ENCODE measurements at regions not wholly inside any gene's neighbourhood (a gene's known extent, or its start where the extent isn't known, plus 50 kb on each side); places are given as distances from the start of the nearest gene placed in this dataset.

GRCh38 chr9:1768561-1768960 is 246.6 kb upstream of the SMARCA2 start:
- no TSS peak for BruUV-seq (replicated peaks)
- FAIRE-seq (no peak), DNase-seq (ENCODE audit: low read depth, low spot score) (no peak)
- no peak overlapping the region for H3K9ac ChIP-seq (replicated peaks; ENCODE audit: extremely low read depth, insufficient read depth, low read length)
- H3K4me3 ChIP-seq (replicated peaks in 1 of 3; ENCODE audit: insufficient read depth in 1 of 3, low read depth in 1 of 3, low read length in 3 of 3): no peak overlapping the region
- H3K79me2 ChIP-seq (ENCODE audit: control insufficient read depth, insufficient read depth, low read length): no peaks in the 10 kb centered on the region
- H3K4me1 ChIP-seq (ENCODE audit: control insufficient read depth, extremely low read depth, insufficient read depth, low read length): no peaks in the 10 kb centered on the region
- intact Hi-C loops (cut with micrococcal nuclease) (no loop called here), dilution Hi-C loops (cut with MboI; ENCODE audit: extremely low pct_ligation_motif_present, low sequenced_read_pairs) (no loop called here)
- no peaks in the 10 kb centered on the region for H3K36me3 ChIP-seq (ENCODE audit: control insufficient read depth in 2 of 2, extremely low read depth in 1 of 2, insufficient read depth in 2 of 2, low read length in 2 of 2)
- H4K20me1 ChIP-seq (replicated peaks; ENCODE audit: control insufficient read depth, extremely low read depth, insufficient read depth, low read length): no peaks in the 10 kb centered on the region
- no peaks in the 10 kb centered on the region for H3K27me3 ChIP-seq (ENCODE audit: control insufficient read depth in 2 of 2, insufficient read depth in 2 of 2, low read length in 2 of 2)
- CTCF ChIA-PET: no interaction called here
- no peak overlapping the region for H3K4me2 ChIP-seq (ENCODE audit: insufficient read depth, low read length)
- peaks cover 4% of the 10 kb centered on the region for H3K9me3 ChIP-seq (replicated peaks; ENCODE audit: control insufficient read depth, insufficient read depth, low read length)
- H3K27ac ChIP-seq (ENCODE audit: insufficient read depth, low read depth, low read length): no peak overlapping the region
- H3K9me1 ChIP-seq (replicated peaks; ENCODE audit: control insufficient read depth, extremely low read depth, insufficient read depth, low read length): no peaks in the 10 kb centered on the region
- no peak overlapping the region for H2AFZ ChIP-seq (ENCODE audit: low read depth, low read length)
- no peak for TF ChIP-seq CTCF (IDR thresholded peaks at IDR 0.05; ENCODE audit: extremely low read depth in 1 of 2, insufficient read depth in 1 of 2, low read depth in 1 of 2, low read length in 2 of 2)
- POLR2A ChIA-PET: no interaction called here

GRCh38 chr9:1771094-1771789 is 243.9 kb upstream of the SMARCA2 start:
- Histone ChIP-seq H3K4me1 (ENCODE audit: control insufficient read depth, extremely low read depth, insufficient read depth, low read length) (no peaks in the 10 kb centered on the region), H3K9me3 (replicated peaks; ENCODE audit: control insufficient read depth, insufficient read depth, low read length) (peaks cover 4% of the 10 kb centered on the region), H3K9me1 (replicated peaks; ENCODE audit: control insufficient read depth, extremely low read depth, insufficient read depth, low read length) (no peaks in the 10 kb centered on the region), H3K9ac (replicated peaks; ENCODE audit: extremely low read depth, insufficient read depth, low read length) (no peak overlapping the region), H2AFZ (ENCODE audit: low read depth, low read length) (no peak overlapping the region), H3K27ac (ENCODE audit: insufficient read depth, low read depth, low read length) (no peak overlapping the region), H3K4me3 (replicated peaks in 1 of 3; ENCODE audit: insufficient read depth in 1 of 3, low read depth in 1 of 3, low read length in 3 of 3) (no peak overlapping the region), H3K4me2 (ENCODE audit: insufficient read depth, low read length) (no peak overlapping the region), H3K79me2 (ENCODE audit: control insufficient read depth, insufficient read depth, low read length) (no peaks in the 10 kb centered on the region), H3K27me3 (ENCODE audit: control insufficient read depth in 2 of 2, insufficient read depth in 2 of 2, low read length in 2 of 2) (no peaks in the 10 kb centered on the region), H4K20me1 (replicated peaks; ENCODE audit: control insufficient read depth, extremely low read depth, insufficient read depth, low read length) (no peaks in the 10 kb centered on the region), H3K36me3 (ENCODE audit: control insufficient read depth in 2 of 2, extremely low read depth in 1 of 2, insufficient read depth in 2 of 2, low read length in 2 of 2) (no peaks in the 10 kb centered on the region)
- BruUV-seq (replicated peaks): no TSS peak
- DNase-seq (ENCODE audit: low read depth, low spot score) (no peak), FAIRE-seq (no peak)
- intact Hi-C loops (cut with micrococcal nuclease): no loop called here
- ChIA-PET CTCF (no interaction called here), POLR2A (no interaction called here)
- dilution Hi-C loops (cut with MboI; ENCODE audit: extremely low pct_ligation_motif_present, low sequenced_read_pairs): no loop called here
- TF ChIP-seq POLR2AphosphoS5 (IDR thresholded peaks at IDR 0.05; ENCODE audit: insufficient read depth, low read depth, low read length) (no peak), CTCF (IDR thresholded peaks at IDR 0.05; ENCODE audit: extremely low read depth in 1 of 2, insufficient read depth in 1 of 2, low read depth in 1 of 2, low read length in 2 of 2) (no peak), EZH2 (IDR thresholded peaks at IDR 0.05; ENCODE audit: borderline replicate concordance, low read depth, low read length, severe bottlenecking) (no peak), POLR2A (IDR thresholded peaks at IDR 0.05; ENCODE audit: low read depth, low read length) (no peak), GATA2 (IDR thresholded peaks at IDR 0.05; ENCODE audit: insufficient read depth, insufficient read length, low read depth, low read length) (no peak), JUN (IDR thresholded peaks at IDR 0.05; ENCODE audit: borderline replicate concordance, insufficient read depth, insufficient read length, low read depth) (no peak), FOS (IDR thresholded peaks at IDR 0.05; ENCODE audit: borderline replicate concordance, insufficient read depth, low read length) (no peak), MYC (IDR thresholded peaks at IDR 0.05; ENCODE audit: low read depth, low read length) (no peak), MAX (IDR thresholded peaks at IDR 0.05; ENCODE audit: insufficient read depth, insufficient read length) (no peak)

All from endothelial cell of umbilical vein (primary cell).